C4-2B (cell line): ENCODE measurements at regions not wholly inside any gene's neighbourhood (a gene's known extent, or its start where the extent isn't known, plus 50 kb on each side); places are given as distances from the start of the nearest gene placed in this dataset.

ENCODE experiments used
- ZFX ChIP-seq: fragments of 450-650 bp; IDR thresholded peaks from 2 replicates; pipeline ENCODE4 v1.6.1; 2017
- TF ChIP-seq, protein P1 (sequence below): fragments of 450-650 bp; conservative IDR thresholded peaks from 2 replicates; pipeline ENCODE4 v1.5.1; 2017; ENCODE audit warnings: mild to moderate bottlenecking

DNA sequence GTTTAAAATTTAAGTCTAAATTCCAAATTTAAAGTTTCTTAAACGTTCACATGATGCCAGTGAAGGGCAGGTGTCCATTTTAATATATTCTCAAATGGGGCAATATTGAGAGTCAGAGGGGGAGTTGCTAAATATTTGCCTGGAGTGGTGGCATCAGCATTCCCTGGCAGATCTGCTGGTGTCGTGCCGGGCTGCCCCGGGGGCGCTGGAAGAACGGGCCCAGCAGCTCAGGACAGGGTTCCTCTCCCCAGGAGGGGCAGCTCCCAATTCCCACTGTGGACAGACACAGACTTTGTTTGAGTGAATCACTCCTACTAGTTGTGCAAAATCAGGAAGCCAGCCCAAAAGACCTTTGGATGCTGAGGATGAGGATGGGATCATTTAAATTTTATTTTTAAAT is 468.7 kb upstream of the B3GAT1 start:
- TF ChIP-seq, protein P1, sequence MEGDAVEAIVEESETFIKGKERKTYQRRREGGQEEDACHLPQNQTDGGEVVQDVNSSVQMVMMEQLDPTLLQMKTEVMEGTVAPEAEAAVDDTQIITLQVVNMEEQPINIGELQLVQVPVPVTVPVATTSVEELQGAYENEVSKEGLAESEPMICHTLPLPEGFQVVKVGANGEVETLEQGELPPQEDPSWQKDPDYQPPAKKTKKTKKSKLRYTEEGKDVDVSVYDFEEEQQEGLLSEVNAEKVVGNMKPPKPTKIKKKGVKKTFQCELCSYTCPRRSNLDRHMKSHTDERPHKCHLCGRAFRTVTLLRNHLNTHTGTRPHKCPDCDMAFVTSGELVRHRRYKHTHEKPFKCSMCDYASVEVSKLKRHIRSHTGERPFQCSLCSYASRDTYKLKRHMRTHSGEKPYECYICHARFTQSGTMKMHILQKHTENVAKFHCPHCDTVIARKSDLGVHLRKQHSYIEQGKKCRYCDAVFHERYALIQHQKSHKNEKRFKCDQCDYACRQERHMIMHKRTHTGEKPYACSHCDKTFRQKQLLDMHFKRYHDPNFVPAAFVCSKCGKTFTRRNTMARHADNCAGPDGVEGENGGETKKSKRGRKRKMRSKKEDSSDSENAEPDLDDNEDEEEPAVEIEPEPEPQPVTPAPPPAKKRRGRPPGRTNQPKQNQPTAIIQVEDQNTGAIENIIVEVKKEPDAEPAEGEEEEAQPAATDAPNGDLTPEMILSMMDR = no peak
- TF ChIP-seq ZFX = no peak
